NCI-H2196 (cell line): ENCODE measurements at regions not wholly inside any gene's neighbourhood (a gene's known extent, or its start where the extent isn't known, plus 50 kb on each side); places are given as distances from the start of the nearest gene placed in this dataset.

Experiments
- DNase-seq: peaks from one replicate; lab custom pipeline; 2025; ENCODE audit not compliant: unreplicated experiment; lab: John Stamatoyannopoulos, UW

DNA sequence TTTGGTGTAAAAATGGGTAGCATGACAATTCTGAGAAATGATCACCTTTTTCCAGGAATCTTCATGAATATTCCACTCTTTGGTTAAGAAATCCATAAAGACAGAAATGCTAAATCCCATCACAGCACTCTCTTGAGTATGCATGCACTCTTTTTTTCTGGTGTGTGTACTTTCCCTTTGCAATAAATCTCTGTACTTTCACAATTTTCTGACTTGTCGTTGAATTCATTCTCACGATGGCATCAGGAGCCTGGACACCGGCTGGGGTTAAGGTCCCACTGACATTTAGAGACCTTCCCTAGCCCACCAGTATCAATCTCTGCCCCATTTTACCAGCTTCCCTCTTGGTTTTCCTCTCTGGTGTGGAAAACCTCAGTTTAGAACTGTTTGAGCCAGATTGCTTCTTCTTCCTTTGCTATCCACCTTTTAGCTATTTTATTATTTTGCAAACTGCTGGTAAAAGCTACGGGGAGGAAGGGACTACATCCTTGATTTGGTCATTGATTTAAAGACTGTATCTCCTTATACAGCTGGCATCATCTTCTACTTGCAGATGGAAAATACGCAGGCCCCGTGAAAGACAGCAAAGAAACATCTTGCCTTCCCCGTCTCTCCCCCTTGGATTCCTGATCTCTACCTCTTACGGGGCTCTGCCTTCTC lies 59.9 kb upstream of the ZFR start:
- no peak for DNase-seq

DNA sequence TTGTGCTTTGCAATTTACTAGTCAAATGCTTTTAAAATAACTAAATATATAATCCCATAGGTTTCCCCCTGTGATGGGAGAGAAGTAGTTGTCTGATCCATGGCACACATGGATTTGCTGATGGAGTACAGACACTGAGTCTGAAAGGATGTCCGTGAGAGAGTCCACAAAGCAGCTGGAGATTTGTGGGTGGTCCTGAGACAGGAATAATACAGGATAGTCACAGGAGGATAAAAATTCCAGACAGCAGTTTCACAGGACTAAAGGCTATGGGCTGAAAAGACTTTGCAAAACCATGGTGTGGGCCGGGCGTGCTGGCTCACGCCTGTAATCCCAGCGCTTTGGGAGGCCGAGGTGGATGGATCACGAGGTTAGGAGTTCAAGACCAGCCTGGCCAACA lies 58.7 kb upstream of the ZFR start:
- no peak for DNase-seq

DNA sequence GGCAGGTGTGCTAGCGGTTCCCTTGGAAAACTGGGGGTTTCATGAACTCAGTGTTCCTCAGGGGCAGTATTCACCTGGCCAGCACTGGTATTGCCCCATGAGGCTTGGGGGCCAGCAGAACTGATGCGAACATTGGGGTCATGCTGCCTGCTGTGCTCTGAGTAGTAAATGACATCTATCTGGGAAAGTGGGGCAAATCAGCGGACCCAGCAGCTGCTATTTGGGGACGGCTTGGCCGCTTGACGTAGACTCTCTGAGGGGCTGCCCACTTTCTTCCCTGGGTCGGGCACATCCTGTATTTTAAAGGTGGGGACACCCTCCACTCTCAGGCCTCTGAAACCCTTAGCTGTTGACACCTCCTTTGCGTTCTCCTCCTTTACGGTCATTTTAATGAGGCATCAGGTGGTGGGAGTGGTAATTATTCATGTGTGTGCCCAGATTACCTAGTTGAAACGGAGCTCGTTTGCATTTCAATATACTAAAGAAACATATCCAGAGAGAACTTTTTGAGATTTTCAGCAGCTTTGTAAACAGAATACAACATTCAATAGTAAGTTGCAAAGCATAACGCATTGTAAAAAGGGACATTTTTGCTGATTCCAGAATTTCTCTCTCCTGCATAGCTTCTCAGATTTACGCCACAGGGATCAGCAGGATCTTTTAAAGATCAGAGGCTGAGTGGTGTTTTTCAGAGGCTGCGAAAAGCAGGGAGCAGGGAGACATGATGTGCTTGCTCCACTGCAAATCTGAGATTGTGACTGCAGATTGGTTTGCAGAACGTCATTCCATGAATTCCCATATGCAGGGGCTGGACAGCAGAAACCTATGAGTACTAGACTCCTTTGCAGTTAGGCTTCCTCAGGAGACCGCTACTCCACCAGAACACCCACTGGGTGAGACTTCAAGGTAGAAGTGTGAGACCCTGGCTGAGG lies 56.8 kb upstream of the ZFR start:
- no peak for DNase-seq

DNA sequence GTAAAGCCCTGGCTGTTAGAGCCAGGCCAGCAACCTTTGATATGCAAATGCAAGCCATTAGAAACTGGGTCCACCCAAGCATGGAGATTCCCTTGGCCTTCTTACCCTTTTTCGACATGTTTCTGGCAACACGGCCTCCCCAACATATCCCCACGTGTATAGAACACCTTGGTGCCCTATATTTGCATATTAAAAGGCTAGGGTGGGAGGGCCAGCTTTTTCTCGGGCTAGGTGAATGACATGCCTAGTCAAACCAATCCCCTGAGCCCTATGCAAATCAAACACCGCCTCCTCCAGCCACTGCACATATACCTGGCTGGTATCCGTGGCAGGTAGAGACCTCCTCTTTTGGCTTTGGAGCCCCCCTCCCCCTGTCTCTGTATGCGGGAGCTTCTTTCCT lies 55.6 kb upstream of the ZFR start:
- DNase-seq: no peak

DNA sequence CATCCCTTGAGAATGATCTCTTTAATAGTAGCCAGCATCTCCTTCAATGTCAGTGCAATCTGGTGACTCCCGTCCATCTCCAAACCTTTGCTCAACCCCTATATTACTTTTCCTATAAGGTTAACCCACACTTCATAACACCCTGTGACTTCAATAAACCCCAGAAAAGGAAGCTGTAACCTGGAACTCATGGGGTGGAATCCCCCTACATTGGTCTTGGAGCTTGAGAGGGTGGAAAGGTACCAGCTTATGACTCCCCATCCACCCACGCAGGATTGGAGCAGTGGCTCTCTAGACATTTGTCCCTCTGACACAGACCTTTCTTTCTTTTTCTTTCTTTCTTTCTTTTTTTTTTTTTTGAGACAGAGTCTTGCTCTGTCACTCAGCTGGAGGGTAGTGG lies 54.7 kb upstream of the ZFR start:
- DNase-seq: no peak

DNA sequence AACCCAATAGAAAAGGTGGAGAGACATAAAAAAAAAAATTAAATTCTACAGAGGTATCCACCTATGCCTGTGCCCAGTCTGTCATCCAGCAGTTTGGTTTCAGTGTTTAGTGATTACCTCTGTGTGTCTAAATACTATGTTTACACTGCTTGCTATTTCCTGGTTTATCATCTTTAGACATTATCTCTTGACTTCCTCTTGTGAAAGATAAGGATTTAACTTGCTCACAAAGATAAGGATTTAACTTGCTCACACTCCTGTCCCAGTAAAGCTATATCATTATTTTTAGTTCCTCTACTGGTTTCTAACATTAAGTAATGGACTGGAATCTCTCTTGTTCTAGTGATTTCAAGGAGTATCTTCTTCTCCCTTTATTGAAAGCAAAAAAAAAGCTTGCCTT lies 53.9 kb upstream of the ZFR start:
- DNase-seq: no peak

DNA sequence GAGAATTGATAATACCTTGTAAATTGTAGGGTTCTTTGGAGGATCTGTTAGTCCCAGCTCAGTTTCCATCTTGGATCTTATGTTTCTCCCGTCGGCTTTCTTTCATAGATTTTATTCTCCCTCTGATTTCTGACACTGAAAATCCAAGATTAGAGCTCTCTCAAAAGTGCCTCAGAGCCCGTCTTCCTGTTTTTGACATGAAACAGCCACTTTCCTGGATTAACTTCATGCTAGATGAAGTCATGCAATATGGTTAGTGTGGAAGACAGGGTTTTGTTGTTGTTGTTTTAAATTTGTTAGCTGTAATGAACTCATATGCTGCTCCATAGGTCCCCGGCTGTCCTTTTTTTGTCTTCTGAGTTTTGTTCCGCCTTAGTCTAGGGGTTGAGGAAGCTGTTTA lies 51.6 kb upstream of the ZFR start:
- no peak for DNase-seq

DNA sequence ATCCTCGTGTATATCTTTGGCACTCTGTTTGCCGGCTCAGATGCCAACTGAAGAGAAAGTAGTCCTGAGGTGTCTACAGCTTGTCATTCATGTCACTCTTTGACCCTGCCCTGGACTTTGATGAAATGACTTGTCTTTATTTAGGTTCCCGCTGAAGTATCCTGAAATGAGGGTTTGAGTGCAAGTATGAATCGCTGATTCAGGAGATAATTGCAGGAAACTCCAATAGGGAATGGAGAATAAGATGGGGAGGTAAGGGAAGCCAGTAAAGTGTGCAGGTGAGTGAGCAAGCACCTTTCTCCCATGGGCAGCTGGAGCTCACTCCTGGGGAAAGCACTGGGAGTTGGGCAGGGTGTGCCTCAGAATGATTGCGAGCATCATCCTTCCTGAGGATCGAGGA lies 50.3 kb upstream of the ZFR start:
- no peak for DNase-seq
